Tibial nerve (tissue), 4 donors: ENCODE measurements at regions not wholly inside any gene's neighbourhood (a gene's known extent, or its start where the extent isn't known, plus 50 kb on each side); places are given as distances from the start of the nearest gene placed in this dataset.
A peak's percentile ranks its signal among the peaks of the same experiment; 100 is the strongest.

Source experiments
- DNase-seq, 2 donors: peaks; one replicate each; pipeline ENCODE4 v3.0.0-alpha.2; 2019; ENCODE audit warnings: low spot score in 2 of 2
- H3K27ac ChIP-seq, 4 donors: fragments of 200-600 bp; sonication (generic) in 3 of 4; one replicate each; pipeline ENCODE4 v1.5.1; 2017 to 2019; ENCODE audit warnings: mild to moderate bottlenecking in 1 of 4
- H3K27me3 ChIP-seq, 2 donors: fragments of 200-600 bp; sonication (generic) in 1 of 2; one replicate each; pipeline versions ENCODE4 v1.5.1 to v1.6.0; 2017 to 2019
- H3K36me3 ChIP-seq, 3 donors: fragments of 200-600 bp; sonication (generic); one replicate each; pipeline ENCODE4 v1.5.1; 2018 to 2019
- H3K4me1 ChIP-seq, 4 donors: fragments of 200-600 bp; sonication (generic) in 3 of 4; one replicate each; pipeline ENCODE4 v1.5.1; 2017 to 2019
- H3K4me3 ChIP-seq, 4 donors: fragments of 200-600 bp; sonication (generic) in 3 of 4; one replicate each; pipeline ENCODE4 v1.5.1; 2017 to 2019; ENCODE audit warnings: mild to moderate bottlenecking in 1 of 4, moderate library complexity in 1 of 4
- H3K9me3 ChIP-seq, 4 donors: fragments of 200-600 bp; sonication (generic) in 3 of 4; one replicate each; pipeline ENCODE4 v1.5.1; 2017 to 2019
- CTCF ChIP-seq, 5 experiments: fragments of 200-600 bp in 3 of 5; fragments of 450-650 bp in 2 of 5; sonication (generic) in 3 of 5; IDR thresholded peaks; one replicate each; pipeline ENCODE4 v1.5.1; 2016 to 2019; ENCODE audit warnings: antibody characterized with exemption in 5 of 5, mild to moderate bottlenecking in 3 of 5, moderate library complexity in 2 of 5
- EP300 ChIP-seq, 2 donors: sonication (generic); formaldehyde crosslinking; IDR thresholded peaks; one replicate each; pipeline ENCODE4 v1.6.1; 2017; ENCODE audit warnings: antibody characterized with exemption in 2 of 2, mild to moderate bottlenecking in 1 of 2
- POLR2A ChIP-seq, 2 donors: fragments of 450-650 bp; IDR thresholded peaks; one replicate each; pipeline ENCODE4 v1.6.1; 2017; ENCODE audit warnings: antibody characterized with exemption in 2 of 2, mild to moderate bottlenecking in 2 of 2, moderate library complexity in 2 of 2
- WGBS, 2 donors: methylation state at CpG; one replicate each; pipeline ENCODE4 v1.1.5; 2018; 5-methylcytosine and 5-hydroxymethylcytosine counted together

DNA sequence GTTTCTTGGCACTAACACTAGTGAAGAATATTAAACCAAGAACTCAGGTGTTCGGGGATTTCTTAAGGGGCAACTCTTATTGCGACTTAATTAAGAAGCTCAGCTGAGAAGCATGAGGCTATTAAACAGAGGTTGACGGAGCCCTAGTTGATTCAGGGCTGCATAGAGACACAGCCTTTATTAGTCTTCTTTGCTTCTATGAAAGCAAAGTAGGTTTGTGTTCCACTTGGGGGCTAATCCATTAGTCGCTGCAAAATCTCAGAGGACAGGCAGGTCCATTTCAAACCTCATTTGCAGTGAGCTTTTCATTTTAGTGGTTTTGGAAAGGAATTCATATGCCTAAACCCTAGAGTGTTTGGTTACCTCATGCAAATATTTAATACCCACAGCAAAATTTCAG, 506.6 kb upstream of the SULF2 start:
- WGBS, 2 donors, result 79 to 82% methylated on average over 4 of the region's 4 CpGs
- peaks cover 0 to 24% (median 6%) of the 10 kb centered on the region in 4 donors for H3K4me1 ChIP-seq
- no peaks in the 10 kb centered on the region for H3K27me3 ChIP-seq
- H3K27ac ChIP-seq, result no peak overlapping the region
- no peak overlapping the region for H3K4me3 ChIP-seq
- no peak for DNase-seq
- no peaks in the 10 kb centered on the region for H3K9me3 ChIP-seq
- no peaks in the 10 kb centered on the region for H3K36me3 ChIP-seq
- TF ChIP-seq EP300 (IDR thresholded peaks at IDR 0.05), result no peak
- no peak for TF ChIP-seq POLR2A (IDR thresholded peaks at IDR 0.05)
- no peak for TF ChIP-seq CTCF (IDR thresholded peaks at IDR 0.05)

- H3K9me3 ChIP-seq, result no peaks in the 10 kb centered on the region
- no peaks in the 10 kb centered on the region for H3K27me3 ChIP-seq
- H3K4me3 ChIP-seq, result no peak overlapping the region
- TF ChIP-seq POLR2A (IDR thresholded peaks at IDR 0.05), result no peak
- no peak for TF ChIP-seq CTCF (IDR thresholded peaks at IDR 0.05)
- TF ChIP-seq EP300 (IDR thresholded peaks at IDR 0.05), result no peak
- H3K4me1 ChIP-seq, result peaks cover 0 to 18% (median 5%) of the 10 kb centered on the region in 4 donors
- no peak for DNase-seq
- WGBS, 2 donors, result 53 to 80% methylated on average over 2 of the region's 2 CpGs
- H3K36me3 ChIP-seq, result no peaks in the 10 kb centered on the region
- no peak overlapping the region for H3K27ac ChIP-seq
Measured at GRCh38 chr20:48288930-48289507, 503.7 kb upstream of the SULF2 start.

DNA sequence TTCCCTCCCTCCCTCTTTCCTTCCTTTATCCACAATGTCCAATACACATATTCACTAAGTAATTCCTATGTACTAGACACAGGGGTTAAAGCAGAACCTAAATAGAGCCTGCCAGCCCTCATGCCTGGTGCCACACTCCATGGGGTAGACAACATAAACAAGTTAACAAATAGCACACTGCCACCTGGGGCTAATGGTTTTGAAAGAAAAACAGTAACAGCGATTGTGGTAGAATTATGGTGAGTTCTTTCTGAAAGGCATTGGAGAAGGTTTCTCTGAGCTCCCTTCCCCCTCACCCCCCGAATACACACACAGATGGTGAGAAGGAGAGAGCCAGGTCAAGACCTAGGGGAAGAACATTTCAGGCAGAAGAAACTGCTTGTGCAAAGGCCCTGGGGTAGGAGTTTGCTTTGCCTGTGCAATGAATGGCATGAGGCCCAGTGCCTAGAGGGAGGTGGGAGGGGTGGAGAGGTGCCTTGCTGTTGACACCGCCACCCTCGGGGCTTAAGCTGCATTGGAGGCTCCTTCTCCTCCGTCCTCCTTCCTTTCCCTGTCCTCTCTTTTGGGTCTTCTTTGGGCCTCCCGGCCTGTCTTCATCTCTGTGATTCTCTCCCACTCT, 502.4 kb upstream of the SULF2 start:
- no peaks in the 10 kb centered on the region for H3K27me3 ChIP-seq
- no peak for DNase-seq
- TF ChIP-seq EP300 (IDR thresholded peaks at IDR 0.05) (no peak), CTCF (IDR thresholded peaks at IDR 0.05) (no peak), POLR2A (IDR thresholded peaks at IDR 0.05) (no peak)
- peak overlapping the region in 2 of 4 donors; percentile 12 to 43 for H3K27ac ChIP-seq
- H3K4me1 ChIP-seq, result peaks cover 0 to 30% (median 8%) of the 10 kb centered on the region in 4 donors
- H3K4me3 ChIP-seq, result no peak overlapping the region
- H3K9me3 ChIP-seq, result no peaks in the 10 kb centered on the region
- no peaks in the 10 kb centered on the region for H3K36me3 ChIP-seq
- WGBS, 2 donors, result 82 to 83% methylated on average over 6 of the region's 6 CpGs

DNA sequence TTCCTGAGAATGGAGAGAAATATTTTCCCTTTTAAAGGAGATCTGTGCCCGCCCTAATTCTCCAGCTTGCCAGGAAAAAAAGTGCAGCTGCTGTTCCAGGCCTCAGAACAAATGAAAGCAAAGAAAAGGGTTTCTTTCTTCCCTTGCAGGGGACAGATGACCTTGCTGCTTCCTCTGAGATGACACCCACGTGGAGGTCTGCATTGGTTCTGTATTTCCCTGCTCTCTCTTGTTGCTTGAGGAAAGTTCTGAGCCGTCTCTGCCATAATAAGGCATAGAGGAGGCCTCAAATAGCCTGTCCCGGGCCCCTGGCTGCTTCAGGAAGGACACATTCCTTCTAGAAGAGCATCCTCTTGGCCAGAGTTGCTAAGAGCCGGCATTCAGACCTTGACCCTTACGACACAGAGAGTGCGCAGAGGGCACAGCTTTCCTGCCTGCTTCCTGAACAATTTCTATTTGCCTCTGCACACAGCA, 501.8 kb upstream of the SULF2 start:
- peak in 1 of 2 donors; percentile 30 for DNase-seq
- 20 to 22% methylated on average over 7 of the region's 7 CpGs for WGBS, 2 donors
- Histone ChIP-seq H3K27me3 (no peaks in the 10 kb centered on the region), H3K27ac (peak overlapping the region in 2 of 4 donors; percentile 12 to 43), H3K4me1 (peaks cover 0 to 30% (median 8%) of the 10 kb centered on the region in 4 donors), H3K9me3 (no peaks in the 10 kb centered on the region), H3K36me3 (no peaks in the 10 kb centered on the region), H3K4me3 (no peak overlapping the region)
- TF ChIP-seq CTCF (IDR thresholded peaks at IDR 0.05), result no peak
- no peak for TF ChIP-seq POLR2A (IDR thresholded peaks at IDR 0.05)
- TF ChIP-seq EP300 (IDR thresholded peaks at IDR 0.05), result no peak

GRCh38 chr20:48286601-48287000, 501.3 kb upstream of the SULF2 start:
- WGBS, 2 donors, result 12 to 32% methylated on average over 1 of the region's 1 CpG
- peak overlapping the region in 2 of 4 donors; percentile 12 to 43 for H3K27ac ChIP-seq
- H3K4me1 ChIP-seq, result peaks cover 0 to 30% (median 8%) of the 10 kb centered on the region in 4 donors
- no peak for DNase-seq
- no peak for TF ChIP-seq POLR2A (IDR thresholded peaks at IDR 0.05)
- no peak for TF ChIP-seq CTCF (IDR thresholded peaks at IDR 0.05)
- TF ChIP-seq EP300 (IDR thresholded peaks at IDR 0.05), result no peak
- H3K27me3 ChIP-seq, result no peaks in the 10 kb centered on the region
- H3K4me3 ChIP-seq, result no peak overlapping the region
- H3K36me3 ChIP-seq, result no peaks in the 10 kb centered on the region
- H3K9me3 ChIP-seq, result no peaks in the 10 kb centered on the region
